H1 (cell line): ENCODE measurements at regions not wholly inside any gene's neighbourhood (a gene's known extent, or its start where the extent isn't known, plus 50 kb on each side); places are given as distances from the start of the nearest gene placed in this dataset.

Source experiments
- TF ChIP-seq, protein P1 (sequence below), 3 experiments: IDR thresholded peaks; 1 replicate in 2 of 3; 2 replicates in 1 of 3; pipeline versions ENCODE4 v1.5.1 to v1.6.1; 2011; ENCODE audit warnings: low read length in 3 of 3, mild to moderate bottlenecking in 3 of 3, inconsistent platforms in 2 of 3, low read depth in 1 of 3, moderate library complexity in 1 of 3; ENCODE audit not compliant: insufficient read depth in 1 of 3; ENCODE audit errors: control extremely low read depth in 1 of 3

DNA sequence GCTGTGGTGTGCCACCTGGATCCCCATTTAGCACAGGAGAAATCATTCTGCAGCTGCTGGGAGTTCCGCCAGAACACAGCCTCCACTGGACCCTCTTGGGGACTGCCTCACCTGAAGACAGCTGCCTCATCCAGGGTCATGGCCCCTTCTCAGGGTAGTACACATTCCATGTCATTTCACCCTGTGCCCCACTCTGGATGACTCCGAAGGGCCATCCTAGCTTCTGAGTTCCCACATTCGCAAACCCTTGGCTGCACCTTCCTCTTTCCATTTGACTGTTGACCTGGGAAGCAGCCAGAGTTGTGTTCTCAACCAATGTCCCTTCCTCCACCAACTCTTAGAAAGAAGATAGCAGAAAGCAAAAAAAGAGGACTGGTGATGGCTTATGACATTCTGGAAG lies 125.6 kb upstream of the TBX20 start (continued):
- TF ChIP-seq, protein P1, sequence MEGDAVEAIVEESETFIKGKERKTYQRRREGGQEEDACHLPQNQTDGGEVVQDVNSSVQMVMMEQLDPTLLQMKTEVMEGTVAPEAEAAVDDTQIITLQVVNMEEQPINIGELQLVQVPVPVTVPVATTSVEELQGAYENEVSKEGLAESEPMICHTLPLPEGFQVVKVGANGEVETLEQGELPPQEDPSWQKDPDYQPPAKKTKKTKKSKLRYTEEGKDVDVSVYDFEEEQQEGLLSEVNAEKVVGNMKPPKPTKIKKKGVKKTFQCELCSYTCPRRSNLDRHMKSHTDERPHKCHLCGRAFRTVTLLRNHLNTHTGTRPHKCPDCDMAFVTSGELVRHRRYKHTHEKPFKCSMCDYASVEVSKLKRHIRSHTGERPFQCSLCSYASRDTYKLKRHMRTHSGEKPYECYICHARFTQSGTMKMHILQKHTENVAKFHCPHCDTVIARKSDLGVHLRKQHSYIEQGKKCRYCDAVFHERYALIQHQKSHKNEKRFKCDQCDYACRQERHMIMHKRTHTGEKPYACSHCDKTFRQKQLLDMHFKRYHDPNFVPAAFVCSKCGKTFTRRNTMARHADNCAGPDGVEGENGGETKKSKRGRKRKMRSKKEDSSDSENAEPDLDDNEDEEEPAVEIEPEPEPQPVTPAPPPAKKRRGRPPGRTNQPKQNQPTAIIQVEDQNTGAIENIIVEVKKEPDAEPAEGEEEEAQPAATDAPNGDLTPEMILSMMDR (IDR thresholded peaks at IDR 0.05; ENCODE audit: control extremely low read depth in 1 of 3, insufficient read depth in 1 of 3, low read depth in 1 of 3, low read length in 3 of 3): no peak
